Cardiac fibroblast (primary cell): ENCODE measurements at regions not wholly inside any gene's neighbourhood (a gene's known extent, or its start where the extent isn't known, plus 50 kb on each side); places are given as distances from the start of the nearest gene placed in this dataset.

Experiments
- DNase-seq, 2 donors: peaks; one replicate each; pipeline versions ENCODE4 v3.0.0 to v3.0.0-alpha.2; 2010; ENCODE audit warnings: low read depth in 2 of 2
- H3K4me3 ChIP-seq, 2 donors: replicated peaks in 1 of 2; 1 replicate in 1 of 2; 2 replicates in 1 of 2; pipeline ENCODE4 v1.5.1; 2011; ENCODE audit warnings: low read depth in 2 of 2, low read length in 2 of 2, mild to moderate bottlenecking in 2 of 2, moderate library complexity in 1 of 2
- TF ChIP-seq, protein P1 (sequence below): IDR thresholded peaks from one replicate; pipeline ENCODE4 v1.5.1; 2011; ENCODE audit warnings: low read depth, mild to moderate bottlenecking, low read length, inconsistent platforms

- TF ChIP-seq, protein P1, sequence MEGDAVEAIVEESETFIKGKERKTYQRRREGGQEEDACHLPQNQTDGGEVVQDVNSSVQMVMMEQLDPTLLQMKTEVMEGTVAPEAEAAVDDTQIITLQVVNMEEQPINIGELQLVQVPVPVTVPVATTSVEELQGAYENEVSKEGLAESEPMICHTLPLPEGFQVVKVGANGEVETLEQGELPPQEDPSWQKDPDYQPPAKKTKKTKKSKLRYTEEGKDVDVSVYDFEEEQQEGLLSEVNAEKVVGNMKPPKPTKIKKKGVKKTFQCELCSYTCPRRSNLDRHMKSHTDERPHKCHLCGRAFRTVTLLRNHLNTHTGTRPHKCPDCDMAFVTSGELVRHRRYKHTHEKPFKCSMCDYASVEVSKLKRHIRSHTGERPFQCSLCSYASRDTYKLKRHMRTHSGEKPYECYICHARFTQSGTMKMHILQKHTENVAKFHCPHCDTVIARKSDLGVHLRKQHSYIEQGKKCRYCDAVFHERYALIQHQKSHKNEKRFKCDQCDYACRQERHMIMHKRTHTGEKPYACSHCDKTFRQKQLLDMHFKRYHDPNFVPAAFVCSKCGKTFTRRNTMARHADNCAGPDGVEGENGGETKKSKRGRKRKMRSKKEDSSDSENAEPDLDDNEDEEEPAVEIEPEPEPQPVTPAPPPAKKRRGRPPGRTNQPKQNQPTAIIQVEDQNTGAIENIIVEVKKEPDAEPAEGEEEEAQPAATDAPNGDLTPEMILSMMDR: no peak
- DNase-seq: no peak
- no peak overlapping the region for H3K4me3 ChIP-seq
These were observed 338.2 kb upstream of the GATB start for GRCh38 chr4:152099061-152099425.

- TF ChIP-seq, protein P1: no peak
- DNase-seq: no peak
- H3K4me3 ChIP-seq: no peak overlapping the region
These were observed 337.7 kb upstream of the GATB start for GRCh38 chr4:152098365-152099060.

- TF ChIP-seq, protein P1: no peak
- H3K4me3 ChIP-seq: no peak overlapping the region
- no peak for DNase-seq
These were observed 336.6 kb upstream of the GATB start for GRCh38 chr4:152097371-152097770.

DNA sequence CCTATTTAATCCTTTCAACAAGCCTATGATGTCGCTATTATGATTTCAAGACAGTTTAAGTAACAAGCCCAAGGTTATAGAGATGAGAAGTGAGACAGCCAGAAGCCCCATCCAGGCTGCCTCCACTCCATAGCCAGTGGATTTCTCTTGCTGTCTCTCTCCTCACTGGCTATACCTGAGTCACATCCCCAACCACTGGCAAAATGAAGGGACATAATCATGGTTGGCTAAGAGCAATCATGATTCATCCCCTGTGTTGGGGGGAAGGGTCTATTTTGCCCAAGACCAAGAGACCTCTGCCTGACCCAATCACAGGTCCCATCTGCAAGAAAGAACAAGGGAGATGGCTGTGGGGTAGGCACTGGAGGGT lies 334.9 kb upstream of the GATB start:
- no peak overlapping the region for H3K4me3 ChIP-seq
- no peak for DNase-seq
- TF ChIP-seq, protein P1: no peak

- no peak overlapping the region for H3K4me3 ChIP-seq
- TF ChIP-seq, protein P1: no peak
- peak; percentile 12 to 42 for DNase-seq
These were observed 334.3 kb upstream of the GATB start for GRCh38 chr4:152094970-152095700.

GRCh38 chr4:152091405-152091804 lies 330.6 kb upstream of the GATB start:
- TF ChIP-seq, protein P1: no peak
- no peak for DNase-seq
- H3K4me3 ChIP-seq: no peak overlapping the region
